ENCODE measurements at regions not wholly inside any gene's neighbourhood (a gene's known extent, or its start where the extent isn't known, plus 50 kb on each side); places are given as distances from the start of the nearest gene placed in this dataset.

DNA sequence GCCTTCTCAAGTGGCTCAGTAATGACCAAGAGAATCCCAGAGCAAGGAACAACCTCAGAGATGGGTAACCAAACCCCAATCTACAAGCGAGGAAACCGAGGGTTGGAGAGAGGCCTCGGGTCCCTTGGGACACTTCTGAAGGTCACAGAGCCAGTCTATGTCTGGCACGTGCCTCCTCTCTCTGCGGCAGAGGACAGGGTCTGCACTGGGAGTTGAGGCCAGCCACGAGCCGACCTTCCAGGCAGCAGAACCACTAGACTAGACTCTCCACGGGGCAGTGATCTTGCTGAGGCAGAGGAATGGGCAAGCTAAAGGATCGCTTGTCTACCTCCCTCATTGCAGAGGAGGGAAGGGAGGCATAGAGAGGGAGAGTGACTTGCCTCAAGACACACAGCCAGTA lies 100.6 kb upstream of the SMAD3 start:
- TF ChIP-seq, protein P1, sequence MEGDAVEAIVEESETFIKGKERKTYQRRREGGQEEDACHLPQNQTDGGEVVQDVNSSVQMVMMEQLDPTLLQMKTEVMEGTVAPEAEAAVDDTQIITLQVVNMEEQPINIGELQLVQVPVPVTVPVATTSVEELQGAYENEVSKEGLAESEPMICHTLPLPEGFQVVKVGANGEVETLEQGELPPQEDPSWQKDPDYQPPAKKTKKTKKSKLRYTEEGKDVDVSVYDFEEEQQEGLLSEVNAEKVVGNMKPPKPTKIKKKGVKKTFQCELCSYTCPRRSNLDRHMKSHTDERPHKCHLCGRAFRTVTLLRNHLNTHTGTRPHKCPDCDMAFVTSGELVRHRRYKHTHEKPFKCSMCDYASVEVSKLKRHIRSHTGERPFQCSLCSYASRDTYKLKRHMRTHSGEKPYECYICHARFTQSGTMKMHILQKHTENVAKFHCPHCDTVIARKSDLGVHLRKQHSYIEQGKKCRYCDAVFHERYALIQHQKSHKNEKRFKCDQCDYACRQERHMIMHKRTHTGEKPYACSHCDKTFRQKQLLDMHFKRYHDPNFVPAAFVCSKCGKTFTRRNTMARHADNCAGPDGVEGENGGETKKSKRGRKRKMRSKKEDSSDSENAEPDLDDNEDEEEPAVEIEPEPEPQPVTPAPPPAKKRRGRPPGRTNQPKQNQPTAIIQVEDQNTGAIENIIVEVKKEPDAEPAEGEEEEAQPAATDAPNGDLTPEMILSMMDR (conservative IDR thresholded peaks at IDR 0.05): no peak
- no peak for TF ChIP-seq ZFX (IDR thresholded peaks at IDR 0.05)
